Vagina (tissue), 2 donors: ENCODE measurements at regions not wholly inside any gene's neighbourhood (a gene's known extent, or its start where the extent isn't known, plus 50 kb on each side); places are given as distances from the start of the nearest gene placed in this dataset.

Experiments
- POLR2A ChIP-seq, 2 donors: fragments of 450-650 bp; IDR thresholded peaks; one replicate each; pipeline ENCODE4 v1.6.1; 2017; ENCODE audit warnings: antibody characterized with exemption in 2 of 2, mild to moderate bottlenecking in 2 of 2, moderate library complexity in 2 of 2
- TF ChIP-seq, protein P1 (sequence below), 3 experiments: fragments of 450-650 bp in 2 of 3; fragments of 200-600 bp in 1 of 3; sonication (generic) in 1 of 3; IDR thresholded peaks; one replicate each; pipeline ENCODE4 v1.5.1; 2017 to 2019; ENCODE audit warnings: antibody characterized with exemption in 3 of 3, mild to moderate bottlenecking in 2 of 3, moderate library complexity in 2 of 3

DNA sequence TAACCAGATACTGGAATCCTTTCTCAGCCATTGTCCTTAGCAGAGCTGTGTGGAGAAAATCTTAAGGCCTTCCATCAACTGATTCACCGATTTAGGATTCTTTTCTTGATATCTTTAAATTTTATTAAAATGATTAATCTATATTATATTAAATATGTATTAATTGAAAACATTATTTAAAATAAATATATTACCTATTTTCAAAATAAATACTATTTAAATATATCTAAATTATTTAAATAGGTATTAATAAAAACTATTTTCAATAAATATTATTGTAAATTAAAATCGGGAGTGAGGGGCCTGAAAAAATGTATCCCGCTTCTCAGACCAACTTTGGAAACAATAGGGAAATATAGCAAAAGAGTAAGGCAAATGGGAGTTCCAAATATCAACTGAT is 94.0 kb upstream of the HPF1 start:
- TF ChIP-seq POLR2A (IDR thresholded peaks at IDR 0.05), result no peak
- TF ChIP-seq, protein P1, sequence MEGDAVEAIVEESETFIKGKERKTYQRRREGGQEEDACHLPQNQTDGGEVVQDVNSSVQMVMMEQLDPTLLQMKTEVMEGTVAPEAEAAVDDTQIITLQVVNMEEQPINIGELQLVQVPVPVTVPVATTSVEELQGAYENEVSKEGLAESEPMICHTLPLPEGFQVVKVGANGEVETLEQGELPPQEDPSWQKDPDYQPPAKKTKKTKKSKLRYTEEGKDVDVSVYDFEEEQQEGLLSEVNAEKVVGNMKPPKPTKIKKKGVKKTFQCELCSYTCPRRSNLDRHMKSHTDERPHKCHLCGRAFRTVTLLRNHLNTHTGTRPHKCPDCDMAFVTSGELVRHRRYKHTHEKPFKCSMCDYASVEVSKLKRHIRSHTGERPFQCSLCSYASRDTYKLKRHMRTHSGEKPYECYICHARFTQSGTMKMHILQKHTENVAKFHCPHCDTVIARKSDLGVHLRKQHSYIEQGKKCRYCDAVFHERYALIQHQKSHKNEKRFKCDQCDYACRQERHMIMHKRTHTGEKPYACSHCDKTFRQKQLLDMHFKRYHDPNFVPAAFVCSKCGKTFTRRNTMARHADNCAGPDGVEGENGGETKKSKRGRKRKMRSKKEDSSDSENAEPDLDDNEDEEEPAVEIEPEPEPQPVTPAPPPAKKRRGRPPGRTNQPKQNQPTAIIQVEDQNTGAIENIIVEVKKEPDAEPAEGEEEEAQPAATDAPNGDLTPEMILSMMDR (IDR thresholded peaks at IDR 0.05), result no peak
